ENCODE measurements at regions not wholly inside any gene's neighbourhood (a gene's known extent, or its start where the extent isn't known, plus 50 kb on each side); places are given as distances from the start of the nearest gene placed in this dataset.

DNA sequence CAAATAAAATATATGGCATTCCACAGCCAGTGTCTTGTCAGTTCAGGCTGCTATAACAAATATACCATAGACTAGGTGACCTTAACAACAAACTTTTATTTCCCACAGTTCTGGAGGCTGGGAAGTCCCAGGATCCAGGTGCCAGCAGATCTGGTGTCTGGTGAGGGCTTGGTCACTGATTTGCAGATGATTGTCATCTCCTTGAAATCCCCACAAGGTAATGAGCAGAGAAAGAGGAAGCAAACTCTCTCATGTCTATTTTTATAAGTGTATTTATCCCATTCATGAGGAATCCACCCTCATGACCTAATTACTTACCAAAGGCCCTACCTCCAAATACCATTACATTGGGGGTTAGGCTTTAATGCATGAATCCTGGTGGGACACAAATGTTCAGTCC lies 663.2 kb downstream of the TLR4 start:
- TF ChIP-seq CTCF (IDR thresholded peaks at IDR 0.05) = no peak
- no peak for TF ChIP-seq POLR2A (IDR thresholded peaks at IDR 0.05)
- no peak for TF ChIP-seq POLR2AphosphoS5 (IDR thresholded peaks at IDR 0.05)
- no peak for TF ChIP-seq EP300 (IDR thresholded peaks at IDR 0.05)

Measured in upper lobe of left lung (tissue), 4 donors.